HG03039 (cell line): ENCODE measurements at regions not wholly inside any gene's neighbourhood (a gene's known extent, or its start where the extent isn't known, plus 50 kb on each side); places are given as distances from the start of the nearest gene placed in this dataset.

Source experiments
- ATAC-seq: cut with Tn5 transposase; IDR thresholded peaks from one replicate; pipeline ENCODE4 v1.9.1; 2021; ENCODE audit warnings: mild to moderate bottlenecking, moderate library complexity; ENCODE audit not compliant: unreplicated experiment

GRCh38 chr15:69990566-69991421 lies 106.9 kb downstream of the TLE3 start:
- ATAC-seq, result no peak

GRCh38 chr15:69991551-69991980 lies 106.2 kb downstream of the TLE3 start:
- ATAC-seq, result no peak

GRCh38 chr15:69992348-69992747 lies 105.4 kb downstream of the TLE3 start:
- ATAC-seq, result no peak

GRCh38 chr15:69994429-69995205 lies 103.1 kb downstream of the TLE3 start:
- no peak for ATAC-seq

- no peak for ATAC-seq
Measured at GRCh38 chr15:69996321-69997160, 101.2 kb downstream of the TLE3 start.

GRCh38 chr15:69997161-69997485 lies 100.6 kb downstream of the TLE3 start:
- no peak for ATAC-seq
